Fibroblast of the aortic adventitia (primary cell): ENCODE measurements at regions not wholly inside any gene's neighbourhood (a gene's known extent, or its start where the extent isn't known, plus 50 kb on each side); places are given as distances from the start of the nearest gene placed in this dataset.

Experiments used
- DNase-seq: peaks from one replicate; pipeline ENCODE4 v3.0.0-alpha.2; 2010; ENCODE audit warnings: low read depth
- H3K4me3 ChIP-seq: 2 replicates; pipeline ENCODE4 v1.5.1; 2011; ENCODE audit warnings: low read depth, mild to moderate bottlenecking, control low read depth, low read length, moderate library complexity
- TF ChIP-seq, protein P1 (sequence below): IDR thresholded peaks from 2 replicates; pipeline ENCODE4 v1.5.1; 2011; ENCODE audit warnings: mild to moderate bottlenecking, low read length, control low read depth, inconsistent platforms; ENCODE audit not compliant: insufficient read depth

DNA sequence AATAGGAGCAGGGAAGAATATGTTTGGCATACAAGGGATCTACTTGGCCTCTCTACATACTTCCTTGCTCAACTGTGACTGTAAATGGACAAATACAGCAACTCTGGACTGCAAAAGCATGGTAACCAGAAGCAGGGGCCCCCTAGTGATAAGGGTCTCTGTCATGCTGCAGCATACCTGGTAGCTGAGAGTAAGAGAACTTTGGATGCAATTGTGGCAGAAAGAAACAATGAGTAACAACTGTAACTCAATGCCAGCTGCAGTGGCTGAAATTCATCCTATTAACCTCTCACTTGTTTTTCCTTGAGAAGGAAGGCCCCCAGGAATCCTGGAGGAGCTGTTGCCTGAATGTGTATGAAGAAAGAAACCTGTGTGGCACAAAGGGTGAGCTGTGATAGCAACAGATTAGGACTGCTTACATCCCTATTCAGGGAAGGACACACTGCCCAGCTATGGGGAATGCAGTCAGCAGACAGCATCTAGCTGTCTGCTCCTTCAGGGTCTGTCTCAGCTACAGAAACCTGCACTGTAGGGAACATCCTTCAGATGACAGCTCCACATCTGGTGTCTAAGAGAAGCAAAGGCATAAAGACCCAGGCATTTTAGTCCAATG, 468.1 kb upstream of the ACTBL2 start:
- no peak overlapping the region for H3K4me3 ChIP-seq
- no peak for DNase-seq
- TF ChIP-seq, protein P1, sequence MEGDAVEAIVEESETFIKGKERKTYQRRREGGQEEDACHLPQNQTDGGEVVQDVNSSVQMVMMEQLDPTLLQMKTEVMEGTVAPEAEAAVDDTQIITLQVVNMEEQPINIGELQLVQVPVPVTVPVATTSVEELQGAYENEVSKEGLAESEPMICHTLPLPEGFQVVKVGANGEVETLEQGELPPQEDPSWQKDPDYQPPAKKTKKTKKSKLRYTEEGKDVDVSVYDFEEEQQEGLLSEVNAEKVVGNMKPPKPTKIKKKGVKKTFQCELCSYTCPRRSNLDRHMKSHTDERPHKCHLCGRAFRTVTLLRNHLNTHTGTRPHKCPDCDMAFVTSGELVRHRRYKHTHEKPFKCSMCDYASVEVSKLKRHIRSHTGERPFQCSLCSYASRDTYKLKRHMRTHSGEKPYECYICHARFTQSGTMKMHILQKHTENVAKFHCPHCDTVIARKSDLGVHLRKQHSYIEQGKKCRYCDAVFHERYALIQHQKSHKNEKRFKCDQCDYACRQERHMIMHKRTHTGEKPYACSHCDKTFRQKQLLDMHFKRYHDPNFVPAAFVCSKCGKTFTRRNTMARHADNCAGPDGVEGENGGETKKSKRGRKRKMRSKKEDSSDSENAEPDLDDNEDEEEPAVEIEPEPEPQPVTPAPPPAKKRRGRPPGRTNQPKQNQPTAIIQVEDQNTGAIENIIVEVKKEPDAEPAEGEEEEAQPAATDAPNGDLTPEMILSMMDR = no peak

DNA sequence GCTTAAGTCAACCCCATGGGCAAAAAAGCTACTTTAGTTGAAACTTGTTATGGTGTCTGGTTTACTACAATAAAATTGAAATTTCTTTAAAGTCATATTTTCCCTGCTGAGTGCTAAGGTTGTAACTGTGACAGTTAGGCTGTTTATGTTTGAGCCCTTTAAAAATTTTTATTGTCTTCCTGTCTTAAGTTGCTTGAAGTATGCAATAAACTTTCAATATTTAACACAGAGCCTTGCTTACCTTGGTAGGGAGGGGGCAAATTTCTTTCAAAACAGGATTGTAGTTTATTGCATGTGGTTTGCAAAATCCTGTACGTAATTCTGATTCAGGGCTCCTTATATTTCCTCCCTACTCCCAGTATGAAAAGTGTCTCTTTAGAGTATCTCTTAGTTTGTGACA, 465.5 kb upstream of the ACTBL2 start:
- H3K4me3 ChIP-seq = no peak overlapping the region
- DNase-seq = no peak
- TF ChIP-seq, protein P1 = no peak

- TF ChIP-seq, protein P1 = no peak
- no peak for DNase-seq
- H3K4me3 ChIP-seq = no peak overlapping the region
Measured at GRCh38 chr5:57947181-57947580, 464.6 kb upstream of the ACTBL2 start.

GRCh38 chr5:57940879-57941278, 458.3 kb upstream of the ACTBL2 start:
- DNase-seq = no peak
- H3K4me3 ChIP-seq = no peak overlapping the region
- TF ChIP-seq, protein P1 = no peak

- TF ChIP-seq, protein P1 = no peak
- H3K4me3 ChIP-seq = no peak overlapping the region
- DNase-seq = no peak
Measured at GRCh38 chr5:57940236-57940635, 457.6 kb upstream of the ACTBL2 start.

DNA sequence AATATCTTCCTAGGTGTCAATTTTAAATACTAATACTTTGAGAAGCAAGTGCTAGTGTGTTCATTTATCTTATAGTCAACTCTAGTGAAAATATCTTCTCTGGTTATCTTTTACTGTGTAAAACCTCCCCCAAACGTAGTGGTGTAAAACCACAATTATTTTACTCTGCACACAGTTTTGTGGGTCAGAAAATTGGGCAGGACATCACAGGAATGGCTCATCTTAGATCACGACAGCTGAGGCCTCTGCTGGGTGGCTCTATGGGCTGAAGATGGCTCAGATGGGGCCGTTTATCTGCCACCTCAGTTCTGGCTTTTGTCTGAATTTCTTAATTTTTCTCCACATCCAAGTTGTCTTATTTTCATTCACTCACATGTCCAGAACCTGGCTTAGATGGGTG, 457.2 kb upstream of the ACTBL2 start:
- TF ChIP-seq, protein P1 = no peak
- DNase-seq = no peak
- H3K4me3 ChIP-seq = no peak overlapping the region

GRCh38 chr5:57939335-57939734, 456.7 kb upstream of the ACTBL2 start:
- no peak for DNase-seq
- TF ChIP-seq, protein P1 = no peak
- no peak overlapping the region for H3K4me3 ChIP-seq
